T-cell (primary cell): ENCODE measurements at regions not wholly inside any gene's neighbourhood (a gene's known extent, or its start where the extent isn't known, plus 50 kb on each side); places are given as distances from the start of the nearest gene placed in this dataset.

Source experiments
- ATAC-seq, 4 experiments: fragments of 200-7000 bp in 3 of 4; fragments of 150-1000 bp in 1 of 4; cut with Tn5 transposase; replicated peaks in 1 of 4; 1 replicate in 3 of 4; 2 replicates in 1 of 4; pipeline ENCODE4 v1.10.0; 2021; ENCODE audit warnings: moderate library complexity in 3 of 4, mild to moderate bottlenecking in 2 of 4, moderate number of reproducible peaks in 1 of 4
- CTCF ChIA-PET, 2 donors: fragments of 300-600 bp; sonication (Branson Sonifier 250); formaldehyde crosslinking; loops; one replicate each; lab custom pipeline; 2022; ENCODE audit warnings: antibody characterized with exemption in 2 of 2; lab: Charles Lee
- POLR2A ChIA-PET, 2 donors: fragments of 300-600 bp; sonication (Branson Sonifier 250); formaldehyde crosslinking; loops; one replicate each; lab custom pipeline; 2022; ENCODE audit warnings: antibody characterized with exemption in 2 of 2; lab: Charles Lee
- DNase-seq, 35 experiments: peaks; one replicate each; pipeline versions ENCODE4 v3.0.0 to v3.0.0-alpha.2; 2013 to 2023
- H3K27ac ChIP-seq: one replicate; pipeline ENCODE4 v1.5.1; 2013; ENCODE audit warnings: low read length
- H3K27me3 ChIP-seq, 2 experiments: replicated peaks in 1 of 2; 1 replicate in 1 of 2; 2 replicates in 1 of 2; pipeline versions ENCODE4 v1.6.1 to v1.7.0; 2013; ENCODE audit warnings: low read length in 1 of 2, mixed read lengths in 1 of 2; ENCODE audit not compliant: control insufficient read depth in 2 of 2, insufficient read depth in 2 of 2; ENCODE audit errors: extremely low read depth in 1 of 2
- H3K36me3 ChIP-seq, 2 donors: 1 replicate in 1 of 2; 2 replicates in 1 of 2; pipeline versions ENCODE4 v1.6.1 to v1.7.0; 2013; ENCODE audit warnings: low read length in 1 of 2; ENCODE audit not compliant: control insufficient read depth in 2 of 2, insufficient read depth in 1 of 2; ENCODE audit errors: extremely low read depth in 1 of 2
- H3K4me1 ChIP-seq, 2 experiments: 1 replicate in 1 of 2; 2 replicates in 1 of 2; pipeline versions ENCODE4 v1.6.1 to v1.7.0; 2013; ENCODE audit warnings: low read length in 2 of 2, mixed read lengths in 1 of 2; ENCODE audit not compliant: insufficient read depth in 2 of 2, control insufficient read depth in 1 of 2; ENCODE audit errors: extremely low read depth in 1 of 2
- H3K4me3 ChIP-seq, 2 donors: 1 replicate in 1 of 2; 2 replicates in 1 of 2; pipeline versions ENCODE4 v1.5.1 to v1.7.0; 2013; ENCODE audit warnings: mild to moderate bottlenecking in 2 of 2, low read length in 1 of 2, moderate library complexity in 1 of 2; ENCODE audit not compliant: control insufficient read depth in 1 of 2; ENCODE audit errors: extremely low read depth in 1 of 2
- H3K9me3 ChIP-seq: 2 replicates; pipeline ENCODE4 v1.7.0; 2013
- H3K27ac Mint-ChIP-seq, 2 donors: one replicate each; pipeline ENCODE4 v1.8.0; 2020 to 2021; ENCODE audit warnings: mild to moderate bottlenecking in 2 of 2, mixed read lengths in 2 of 2
- H3K27me3 Mint-ChIP-seq, 2 donors: one replicate each; pipeline ENCODE4 v1.8.0; 2021 to 2022; ENCODE audit warnings: mixed read lengths in 2 of 2
- H3K36me3 Mint-ChIP-seq: one replicate; pipeline ENCODE4 v1.8.0; 2021; ENCODE audit warnings: mixed read lengths
- H3K4me1 Mint-ChIP-seq, 3 donors: one replicate each; pipeline ENCODE4 v1.8.0; 2020 to 2022; ENCODE audit warnings: mixed read lengths in 3 of 3, mild to moderate bottlenecking in 1 of 3
- H3K4me3 Mint-ChIP-seq, 3 donors: one replicate each; pipeline ENCODE4 v1.8.0; 2020 to 2022; ENCODE audit warnings: mild to moderate bottlenecking in 3 of 3, mixed read lengths in 3 of 3, moderate library complexity in 3 of 3
- H3K9me3 Mint-ChIP-seq, 3 donors: one replicate each; pipeline ENCODE4 v1.8.0; 2020 to 2022; ENCODE audit warnings: mixed read lengths in 3 of 3
- WGBS: methylation state at CpG from one replicate; pipeline ENCODE4 v1.1.5; 2013; ENCODE audit warnings: missing lambda C conversion rate; ENCODE audit not compliant: insufficient coverage; 5-methylcytosine and 5-hydroxymethylcytosine counted together

- ChIA-PET CTCF (no interaction called here), POLR2A (no interaction called here)
- Histone ChIP-seq H3K36me3 (no peaks in the 10 kb centered on the region), H3K4me1 (peaks cover 0 to 6% of the 10 kb centered on the region in 2 experiments), H3K27ac (no peak overlapping the region), H3K9me3 (no peaks in the 10 kb centered on the region), H3K4me3 (no peak overlapping the region), H3K27me3 (peaks cover 19 to 20% of the 10 kb centered on the region in 2 experiments)
- Mint-ChIP-seq H3K4me3 (peak overlapping the region in 1 of 3 donors; percentile 58), H3K36me3 (no peaks in the 10 kb centered on the region), H3K27ac (no peak overlapping the region), H3K9me3 (no peaks in the 10 kb centered on the region), H3K27me3 (peaks cover 49 to 51% of the 10 kb centered on the region in 2 donors), H3K4me1 (peaks cover 9 to 14% (median 11%) of the 10 kb centered on the region in 3 donors)
- DNase-seq (no peak), ATAC-seq (no peak)
- 52% methylated on average over 3 of the region's 7 CpGs for WGBS
Measured at GRCh38 chr13:94968757-94969086, 256.4 kb upstream of the SOX21 start.

GRCh38 chr13:94968040-94968756 lies 255.9 kb upstream of the SOX21 start:
- H3K27me3 ChIP-seq, result peaks cover 19 to 20% of the 10 kb centered on the region in 2 experiments
- no peak overlapping the region for H3K27ac ChIP-seq
- peaks cover 0 to 6% of the 10 kb centered on the region in 2 experiments for H3K4me1 ChIP-seq
- POLR2A ChIA-PET, result no interaction called here
- DNase-seq (no peak), ATAC-seq (peak in 3 of 4 experiments; percentile 14 to 45 (median 43))
- CTCF ChIA-PET, result no interaction called here
- no peak overlapping the region for H3K27ac Mint-ChIP-seq
- peak overlapping the region in 1 of 3 donors; percentile 58 for H3K4me3 Mint-ChIP-seq
- H3K4me3 ChIP-seq, result no peak overlapping the region
- WGBS, result 5% methylated on average over 27 of the region's 56 CpGs
- H3K9me3 ChIP-seq, result no peaks in the 10 kb centered on the region
- H3K36me3 Mint-ChIP-seq, result no peaks in the 10 kb centered on the region
- H3K36me3 ChIP-seq, result no peaks in the 10 kb centered on the region
- H3K27me3 Mint-ChIP-seq, result peaks cover 52 to 55% of the 10 kb centered on the region in 2 donors
- H3K4me1 Mint-ChIP-seq, result peaks cover 9 to 14% (median 11%) of the 10 kb centered on the region in 3 donors
- H3K9me3 Mint-ChIP-seq, result no peaks in the 10 kb centered on the region

DNA sequence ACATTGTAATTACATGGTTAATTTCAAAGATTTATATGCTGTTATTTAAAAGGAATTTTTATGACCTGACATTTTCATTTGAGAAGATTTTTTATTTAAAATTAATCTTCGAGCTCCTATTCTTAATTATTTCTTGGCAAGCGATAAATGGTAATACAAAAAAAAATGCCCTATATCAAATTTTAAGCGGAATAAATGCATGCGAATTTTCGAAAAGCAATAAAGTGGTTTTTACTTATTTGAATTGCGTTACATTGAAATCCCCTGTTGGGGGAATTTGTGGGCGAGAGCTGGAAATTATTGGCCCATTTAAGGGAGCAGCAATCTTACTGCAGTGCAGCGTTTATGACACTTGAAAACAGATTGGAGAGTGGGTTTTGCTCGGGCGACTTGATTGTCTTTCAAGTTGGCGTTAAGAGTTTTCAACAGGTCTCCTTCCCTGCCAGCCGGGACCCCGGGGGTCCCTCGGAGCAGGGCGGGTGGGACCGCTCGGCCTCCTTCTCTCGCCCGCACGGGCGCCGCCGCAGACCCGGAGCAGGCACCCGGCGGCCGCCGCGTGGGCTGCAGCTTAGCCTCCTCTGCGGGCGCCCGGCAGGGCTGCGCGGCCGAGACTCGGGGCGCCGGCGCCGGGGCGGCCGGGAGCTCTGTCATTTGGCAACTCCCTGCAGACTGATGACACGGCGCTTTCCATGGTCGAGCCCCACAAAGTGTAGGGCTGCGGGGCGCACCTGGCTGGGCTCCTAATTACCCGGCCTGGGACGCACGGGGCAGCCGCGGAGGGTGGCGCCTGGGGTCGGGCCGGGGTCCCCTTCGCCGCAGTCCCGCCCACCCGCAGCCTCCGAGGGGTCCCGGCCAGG lies 255.1 kb upstream of the SOX21 start:
- ChIA-PET CTCF (no interaction called here), POLR2A (interaction anchor here in 1 of 2 donors (0.5 kb wide), 1 partner anchor 282 kb away, joined by 3 read pairs; no protein-coding TSS in a partner anchor)
- peaks cover 0 to 6% of the 10 kb centered on the region in 2 experiments for H3K4me1 ChIP-seq
- no peaks in the 10 kb centered on the region for H3K36me3 Mint-ChIP-seq
- WGBS, result 3% methylated on average over 59 of the region's 61 CpGs
- peaks cover 9 to 14% (median 11%) of the 10 kb centered on the region in 3 donors for H3K4me1 Mint-ChIP-seq
- peak overlapping the region in 1 of 3 donors; percentile 47 for H3K4me3 Mint-ChIP-seq
- peaks cover 19 to 20% of the 10 kb centered on the region in 2 experiments for H3K27me3 ChIP-seq
- ATAC-seq (peak; percentile 23 to 61 (median 44)), DNase-seq (no peak)
- H3K4me3 ChIP-seq, result peak overlapping the region in 1 of 2 donors; percentile 21
- H3K27ac ChIP-seq, result no peak overlapping the region
- peaks cover 59 to 62% of the 10 kb centered on the region in 2 donors for H3K27me3 Mint-ChIP-seq
- no peaks in the 10 kb centered on the region for H3K9me3 Mint-ChIP-seq
- no peaks in the 10 kb centered on the region for H3K36me3 ChIP-seq
- H3K27ac Mint-ChIP-seq, result no peak overlapping the region
- H3K9me3 ChIP-seq, result no peaks in the 10 kb centered on the region

DNA sequence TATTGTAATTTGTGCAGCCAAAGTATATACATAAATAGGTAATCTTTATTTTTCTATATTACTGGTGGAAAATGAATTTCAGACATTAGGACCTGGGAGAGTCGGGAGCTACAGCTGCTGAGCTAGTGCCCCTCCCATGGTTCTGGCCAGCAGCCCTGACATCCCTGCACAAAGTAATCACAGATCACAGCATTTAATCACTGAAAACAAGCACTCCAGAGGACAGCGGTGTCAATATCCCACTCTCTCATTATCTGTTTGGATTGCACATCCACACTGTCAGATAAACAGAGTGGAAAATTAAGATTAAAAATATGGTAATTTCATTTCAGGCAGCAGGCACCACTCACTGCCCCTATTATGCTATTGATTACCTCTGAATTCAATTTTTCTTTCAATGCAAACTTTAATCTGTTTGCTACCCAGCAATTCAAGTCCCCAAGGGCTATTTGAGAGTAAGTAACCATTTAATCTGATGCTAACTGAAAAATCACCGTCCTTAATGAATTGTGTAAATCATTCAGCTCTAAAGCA lies 254.1 kb upstream of the SOX21 start:
- no peaks in the 10 kb centered on the region for H3K9me3 ChIP-seq
- H3K27me3 Mint-ChIP-seq, result peaks cover 63 to 69% of the 10 kb centered on the region in 2 donors
- POLR2A ChIA-PET, result no interaction called here
- H3K4me1 ChIP-seq, result peaks cover 0 to 6% of the 10 kb centered on the region in 2 experiments
- no CpG with 5 or more reads among the region's 3 CpGs for WGBS
- H3K27me3 ChIP-seq, result peaks cover 19 to 25% of the 10 kb centered on the region in 2 experiments
- no peaks in the 10 kb centered on the region for H3K36me3 ChIP-seq
- H3K9me3 Mint-ChIP-seq, result no peaks in the 10 kb centered on the region
- H3K4me1 Mint-ChIP-seq, result peaks cover 9 to 14% (median 11%) of the 10 kb centered on the region in 3 donors
- CTCF ChIA-PET, result no interaction called here
- DNase-seq (no peak), ATAC-seq (no peak)
- no peak overlapping the region for H3K27ac Mint-ChIP-seq
- no peak overlapping the region for H3K4me3 ChIP-seq
- peak overlapping the region in 1 of 3 donors; percentile 47 for H3K4me3 Mint-ChIP-seq
- no peaks in the 10 kb centered on the region for H3K36me3 Mint-ChIP-seq
- no peak overlapping the region for H3K27ac ChIP-seq

- no peaks in the 10 kb centered on the region for H3K9me3 Mint-ChIP-seq
- DNase-seq (no peak), ATAC-seq (no peak)
- H3K27ac Mint-ChIP-seq, result no peak overlapping the region
- no CpG with 5 or more reads among the region's 4 CpGs for WGBS
- no peaks in the 10 kb centered on the region for H3K36me3 ChIP-seq
- no peaks in the 10 kb centered on the region for H3K4me1 Mint-ChIP-seq
- no peak overlapping the region for H3K4me3 ChIP-seq
- no peaks in the 10 kb centered on the region for H3K36me3 Mint-ChIP-seq
- H3K9me3 ChIP-seq, result no peaks in the 10 kb centered on the region
- ChIA-PET POLR2A (no interaction called here), CTCF (no interaction called here)
- H3K27me3 Mint-ChIP-seq, result peaks cover 20 to 37% of the 10 kb centered on the region in 2 donors
- H3K4me1 ChIP-seq, result no peaks in the 10 kb centered on the region
- no peak overlapping the region for H3K27ac ChIP-seq
- H3K4me3 Mint-ChIP-seq, result no peak overlapping the region
- peaks cover 0 to 6% of the 10 kb centered on the region in 2 experiments for H3K27me3 ChIP-seq
Measured at GRCh38 chr13:94959626-94960025, 247.3 kb upstream of the SOX21 start.

GRCh38 chr13:94956417-94957110 lies 244.2 kb upstream of the SOX21 start:
- Histone ChIP-seq H3K27me3 (peaks cover 0 to 2% of the 10 kb centered on the region in 2 experiments), H3K9me3 (no peaks in the 10 kb centered on the region), H3K36me3 (no peaks in the 10 kb centered on the region), H3K27ac (no peak overlapping the region), H3K4me1 (no peaks in the 10 kb centered on the region), H3K4me3 (no peak overlapping the region)
- Mint-ChIP-seq H3K36me3 (no peaks in the 10 kb centered on the region), H3K27ac (no peak overlapping the region), H3K4me3 (no peak overlapping the region), H3K9me3 (no peaks in the 10 kb centered on the region), H3K4me1 (no peaks in the 10 kb centered on the region), H3K27me3 (peaks cover 3 to 20% of the 10 kb centered on the region in 2 donors)
- 85% methylated on average over 3 of the region's 5 CpGs for WGBS
- CTCF ChIA-PET, result no interaction called here
- no peak for DNase-seq
- POLR2A ChIA-PET, result interaction anchor here in 1 of 2 donors (0.5 kb wide), 1 partner anchor 302 kb away, joined by 3 read pairs; no protein-coding TSS in a partner anchor
- no peak for ATAC-seq
